ENCODE measurements at regions not wholly inside any gene's neighbourhood (a gene's known extent, or its start where the extent isn't known, plus 50 kb on each side); places are given as distances from the start of the nearest gene placed in this dataset.

DNA sequence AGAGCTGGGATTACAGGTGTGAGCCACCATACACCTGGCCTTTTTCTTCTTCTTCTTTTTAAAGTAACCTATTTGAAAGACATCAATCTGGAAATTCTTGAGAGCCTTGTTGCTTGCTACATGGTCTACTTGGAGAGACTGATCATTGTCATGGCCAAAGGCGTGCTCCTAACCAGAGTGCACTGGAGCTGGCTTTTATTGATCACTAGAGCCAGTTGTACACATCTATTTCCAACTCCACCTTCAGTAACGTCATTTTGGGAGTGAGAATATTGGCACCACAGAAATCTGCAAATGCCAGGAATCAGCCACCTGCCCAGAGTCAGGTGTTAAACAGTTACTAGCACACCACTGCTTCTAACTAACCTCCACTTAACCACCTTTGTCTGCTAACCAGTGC, 735.1 kb downstream of the TYW1 start:
- H3K27ac ChIP-seq (ENCODE audit: low read depth): no peak overlapping the region
- no peak overlapping the region for H3K4me2 ChIP-seq
- H4K20me1 ChIP-seq (replicated peaks; ENCODE audit: insufficient read depth): no peaks in the 10 kb centered on the region
- ATAC-seq: no peak
- H3K4me3 ChIP-seq: no peak overlapping the region
- Mint-ChIP-seq H3K27me3 (ENCODE audit: insufficient read depth, low read depth, poor library complexity) (peaks cover 5% of the 10 kb centered on the region), H3K4me1 (no peaks in the 10 kb centered on the region), H3K9me3 (peaks cover 95% of the 10 kb centered on the region), H3K4me3 (no peak overlapping the region), H3K36me3 (ENCODE audit: low read depth) (peaks cover 35% of the 10 kb centered on the region; the same call in 2 of the 3 replicates), H3K27ac (no peak overlapping the region)
- no peaks in the 10 kb centered on the region for H3K27me3 ChIP-seq (ENCODE audit: insufficient read depth)
- H3K79me2 ChIP-seq (replicated peaks; ENCODE audit: insufficient read depth): no peaks in the 10 kb centered on the region
- no peaks in the 10 kb centered on the region for H3K36me3 ChIP-seq (ENCODE audit: insufficient read depth)
- no peaks in the 10 kb centered on the region for H3K9me2 ChIP-seq (ENCODE audit: insufficient read depth)
- TF ChIP-seq JUNB (IDR thresholded peaks at IDR 0.05; ENCODE audit: unreplicated experiment): no peak
- no peak for TF ChIP-seq STAT1 (IDR thresholded peaks at IDR 0.05; ENCODE audit: unreplicated experiment)
- H3F3A ChIP-seq (replicated peaks; ENCODE audit: low read depth): no peaks in the 10 kb centered on the region
- no peak overlapping the region for H2AFZ ChIP-seq
- no peak for DNase-seq (ENCODE audit: low spot score)
- H3K4me1 ChIP-seq (ENCODE audit: insufficient read depth): no peaks in the 10 kb centered on the region

DNA sequence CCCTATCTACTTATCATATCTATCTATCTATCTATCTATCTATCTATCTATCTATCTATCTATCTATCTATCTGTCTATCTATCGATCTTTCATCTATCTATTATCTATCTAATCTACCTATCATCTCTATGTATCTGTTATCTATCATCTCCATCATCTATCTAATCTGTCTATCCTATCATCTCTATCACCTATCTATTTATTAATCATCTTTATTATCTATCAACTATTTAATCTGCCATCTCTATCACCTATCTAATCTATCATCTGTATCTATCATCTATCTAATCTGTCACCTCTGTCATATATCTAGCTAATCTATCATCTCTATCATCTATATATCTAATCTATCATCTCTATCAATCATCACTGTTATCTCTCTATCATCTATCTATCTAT, 736.3 kb downstream of the TYW1 start:
- no peaks in the 10 kb centered on the region for H3K27me3 ChIP-seq (ENCODE audit: insufficient read depth)
- H3K9me3 Mint-ChIP-seq: peaks cover 95% of the 10 kb centered on the region
- H3K79me2 ChIP-seq (replicated peaks; ENCODE audit: insufficient read depth): no peaks in the 10 kb centered on the region
- H3K36me3 ChIP-seq (ENCODE audit: insufficient read depth): no peaks in the 10 kb centered on the region
- H3K27me3 Mint-ChIP-seq (ENCODE audit: insufficient read depth, low read depth, poor library complexity): peaks cover 5% of the 10 kb centered on the region
- no peak overlapping the region for H3K4me3 ChIP-seq
- no peaks in the 10 kb centered on the region for H3K4me1 Mint-ChIP-seq
- no peaks in the 10 kb centered on the region for H4K20me1 ChIP-seq (replicated peaks; ENCODE audit: insufficient read depth)
- DNase-seq (ENCODE audit: low spot score): no peak
- no peak for ATAC-seq
- no peak overlapping the region for H3K27ac Mint-ChIP-seq
- no peak overlapping the region for H2AFZ ChIP-seq
- no peaks in the 10 kb centered on the region for H3F3A ChIP-seq (replicated peaks; ENCODE audit: low read depth)
- no peak overlapping the region for H3K4me2 ChIP-seq
- H3K9me2 ChIP-seq (ENCODE audit: insufficient read depth): no peaks in the 10 kb centered on the region
- H3K36me3 Mint-ChIP-seq (ENCODE audit: low read depth): peaks cover 39% of the 10 kb centered on the region
- no peak overlapping the region for H3K4me3 Mint-ChIP-seq
- no peak overlapping the region for H3K27ac ChIP-seq (ENCODE audit: low read depth)
- H3K4me1 ChIP-seq (ENCODE audit: insufficient read depth): no peaks in the 10 kb centered on the region
- TF ChIP-seq, protein P1, sequence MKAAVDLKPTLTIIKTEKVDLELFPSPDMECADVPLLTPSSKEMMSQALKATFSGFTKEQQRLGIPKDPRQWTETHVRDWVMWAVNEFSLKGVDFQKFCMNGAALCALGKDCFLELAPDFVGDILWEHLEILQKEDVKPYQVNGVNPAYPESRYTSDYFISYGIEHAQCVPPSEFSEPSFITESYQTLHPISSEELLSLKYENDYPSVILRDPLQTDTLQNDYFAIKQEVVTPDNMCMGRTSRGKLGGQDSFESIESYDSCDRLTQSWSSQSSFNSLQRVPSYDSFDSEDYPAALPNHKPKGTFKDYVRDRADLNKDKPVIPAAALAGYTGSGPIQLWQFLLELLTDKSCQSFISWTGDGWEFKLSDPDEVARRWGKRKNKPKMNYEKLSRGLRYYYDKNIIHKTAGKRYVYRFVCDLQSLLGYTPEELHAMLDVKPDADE (IDR thresholded peaks at IDR 0.05): no peak
- TF ChIP-seq EZH2phosphoT487 (IDR thresholded peaks at IDR 0.05; ENCODE audit: unreplicated experiment): no peak
- TF ChIP-seq JUNB (IDR thresholded peaks at IDR 0.05; ENCODE audit: unreplicated experiment): no peak
- TF ChIP-seq ZNF331 (CRISPR knock-in tag; IDR thresholded peaks at IDR 0.05; ENCODE audit: low read depth): no peak
- TF ChIP-seq POLR2AphosphoS5 (IDR thresholded peaks at IDR 0.05; ENCODE audit: low read depth): no peak
- no peak for TF ChIP-seq ZNF462 (CRISPR knock-in tag; IDR thresholded peaks at IDR 0.05)
- TF ChIP-seq, protein P2, sequence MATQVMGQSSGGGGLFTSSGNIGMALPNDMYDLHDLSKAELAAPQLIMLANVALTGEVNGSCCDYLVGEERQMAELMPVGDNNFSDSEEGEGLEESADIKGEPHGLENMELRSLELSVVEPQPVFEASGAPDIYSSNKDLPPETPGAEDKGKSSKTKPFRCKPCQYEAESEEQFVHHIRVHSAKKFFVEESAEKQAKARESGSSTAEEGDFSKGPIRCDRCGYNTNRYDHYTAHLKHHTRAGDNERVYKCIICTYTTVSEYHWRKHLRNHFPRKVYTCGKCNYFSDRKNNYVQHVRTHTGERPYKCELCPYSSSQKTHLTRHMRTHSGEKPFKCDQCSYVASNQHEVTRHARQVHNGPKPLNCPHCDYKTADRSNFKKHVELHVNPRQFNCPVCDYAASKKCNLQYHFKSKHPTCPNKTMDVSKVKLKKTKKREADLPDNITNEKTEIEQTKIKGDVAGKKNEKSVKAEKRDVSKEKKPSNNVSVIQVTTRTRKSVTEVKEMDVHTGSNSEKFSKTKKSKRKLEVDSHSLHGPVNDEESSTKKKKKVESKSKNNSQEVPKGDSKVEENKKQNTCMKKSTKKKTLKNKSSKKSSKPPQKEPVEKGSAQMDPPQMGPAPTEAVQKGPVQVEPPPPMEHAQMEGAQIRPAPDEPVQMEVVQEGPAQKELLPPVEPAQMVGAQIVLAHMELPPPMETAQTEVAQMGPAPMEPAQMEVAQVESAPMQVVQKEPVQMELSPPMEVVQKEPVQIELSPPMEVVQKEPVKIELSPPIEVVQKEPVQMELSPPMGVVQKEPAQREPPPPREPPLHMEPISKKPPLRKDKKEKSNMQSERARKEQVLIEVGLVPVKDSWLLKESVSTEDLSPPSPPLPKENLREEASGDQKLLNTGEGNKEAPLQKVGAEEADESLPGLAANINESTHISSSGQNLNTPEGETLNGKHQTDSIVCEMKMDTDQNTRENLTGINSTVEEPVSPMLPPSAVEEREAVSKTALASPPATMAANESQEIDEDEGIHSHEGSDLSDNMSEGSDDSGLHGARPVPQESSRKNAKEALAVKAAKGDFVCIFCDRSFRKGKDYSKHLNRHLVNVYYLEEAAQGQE (IDR thresholded peaks at IDR 0.05; ENCODE audit: unreplicated experiment): no peak
- TF ChIP-seq EZH2 (IDR thresholded peaks at IDR 0.05; ENCODE audit: low read depth, unreplicated experiment): no peak
- no peak for TF ChIP-seq CTCF (conservative IDR thresholded peaks at IDR 0.05; ENCODE audit: low read depth in 2 of 2)
